NCI-H2029 (cell line): ENCODE measurements at regions not wholly inside any gene's neighbourhood (a gene's known extent, or its start where the extent isn't known, plus 50 kb on each side); places are given as distances from the start of the nearest gene placed in this dataset.

Experiments used
- DNase-seq: peaks from one replicate; lab custom pipeline; 2025; lab: John Stamatoyannopoulos, UW

DNA sequence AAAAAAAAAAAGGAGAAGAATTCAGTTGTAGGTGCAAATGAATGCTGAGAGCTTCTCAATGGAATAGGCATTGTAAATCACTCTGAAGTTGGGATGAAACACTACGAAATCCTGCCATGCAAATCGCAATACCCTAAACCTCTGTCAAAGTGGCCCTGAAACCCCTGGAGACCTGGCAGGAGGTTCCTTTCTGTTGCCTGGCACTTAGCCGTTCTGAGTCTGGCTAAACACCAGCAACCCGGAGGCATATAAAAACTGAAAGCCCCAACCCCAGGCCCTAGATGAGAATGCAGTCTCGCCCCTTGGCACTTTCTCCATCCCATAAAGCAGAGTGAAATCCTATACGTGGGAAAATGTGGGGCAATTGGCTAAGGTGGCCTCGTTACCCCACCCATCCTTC lies 151.5 kb upstream of the PARP11 start:
- DNase-seq: no peak

DNA sequence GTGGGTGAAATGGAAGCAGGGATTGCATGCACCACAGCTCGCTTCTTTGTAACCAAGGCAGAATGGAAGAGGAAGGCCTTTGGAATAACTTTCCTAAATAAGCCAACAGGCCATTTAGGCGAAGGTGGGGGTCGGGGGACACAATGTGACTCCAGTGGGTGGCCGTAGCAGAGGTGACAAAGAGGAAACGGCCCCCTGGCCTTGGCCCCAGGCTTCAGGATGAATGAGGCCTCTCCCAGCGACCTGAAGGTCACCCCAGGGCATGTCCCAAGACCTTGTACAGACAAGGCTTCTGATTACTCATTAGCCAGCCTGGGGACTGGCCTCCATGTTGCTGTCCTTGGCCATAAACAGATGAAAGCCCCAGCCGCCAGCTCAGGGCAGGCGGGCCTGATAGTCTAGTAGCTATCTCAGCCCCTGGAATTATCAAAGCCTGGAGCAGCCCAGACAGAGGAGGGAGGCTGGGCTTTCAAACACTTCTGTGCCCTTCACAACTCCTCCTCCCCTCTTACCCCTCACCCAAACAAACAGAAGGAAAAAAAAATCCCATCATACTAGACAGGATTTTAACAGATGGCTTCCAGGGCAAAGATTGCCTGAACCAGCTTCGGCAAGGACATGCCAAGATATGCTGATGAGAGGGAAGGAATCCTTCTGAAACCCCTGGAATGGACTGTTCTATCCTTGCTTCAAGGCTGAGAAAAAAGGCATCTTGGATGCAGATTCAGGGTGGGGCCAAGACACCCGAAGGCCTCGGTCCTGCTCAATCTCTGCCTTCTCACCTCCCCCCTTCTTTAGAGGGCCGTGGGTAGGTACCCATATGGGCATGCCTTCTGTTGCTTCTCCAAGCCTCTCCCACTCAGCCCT lies 142.3 kb upstream of the PARP11 start:
- DNase-seq: no peak

DNA sequence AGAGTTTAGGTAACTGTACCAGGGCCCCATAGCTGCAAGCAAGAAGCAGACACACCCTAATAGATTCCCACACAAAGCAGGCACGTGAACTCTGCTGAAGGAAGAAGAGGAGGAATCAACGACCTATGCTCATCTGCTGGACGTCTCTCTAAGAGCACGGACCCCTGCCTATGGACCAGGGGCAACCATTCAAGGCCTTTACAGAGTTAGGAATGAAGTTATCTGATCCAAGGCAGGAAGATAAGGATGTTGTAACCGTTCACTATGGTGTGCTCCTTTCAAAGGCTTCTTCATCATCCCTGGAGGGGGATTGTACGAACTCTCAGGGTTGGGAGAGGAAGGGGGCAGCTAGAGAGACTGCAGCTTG lies 141.6 kb upstream of the PARP11 start:
- DNase-seq: no peak

DNA sequence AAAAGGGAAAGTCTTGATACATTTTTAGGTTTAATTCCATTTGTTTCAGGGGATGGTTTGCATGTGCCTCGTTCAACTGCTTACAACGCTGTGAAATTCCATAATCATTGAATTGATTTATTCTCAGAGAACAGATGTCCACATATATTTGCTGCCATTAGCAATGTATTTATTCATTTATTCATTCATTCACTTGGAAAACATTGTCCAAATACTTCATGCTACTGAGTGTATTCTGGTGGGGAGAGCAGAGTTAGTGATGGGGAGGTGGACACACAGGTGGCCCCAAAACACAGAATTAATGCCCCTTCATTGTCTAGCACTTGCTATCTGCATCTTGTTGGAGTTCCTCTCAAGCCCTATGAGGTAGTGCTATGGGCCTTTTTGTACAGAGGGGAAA lies 141.2 kb upstream of the PARP11 start:
- no peak for DNase-seq

- no peak for DNase-seq
Measured at GRCh38 chr12:4012977-4013968, 140.1 kb upstream of the PARP11 start.

DNA sequence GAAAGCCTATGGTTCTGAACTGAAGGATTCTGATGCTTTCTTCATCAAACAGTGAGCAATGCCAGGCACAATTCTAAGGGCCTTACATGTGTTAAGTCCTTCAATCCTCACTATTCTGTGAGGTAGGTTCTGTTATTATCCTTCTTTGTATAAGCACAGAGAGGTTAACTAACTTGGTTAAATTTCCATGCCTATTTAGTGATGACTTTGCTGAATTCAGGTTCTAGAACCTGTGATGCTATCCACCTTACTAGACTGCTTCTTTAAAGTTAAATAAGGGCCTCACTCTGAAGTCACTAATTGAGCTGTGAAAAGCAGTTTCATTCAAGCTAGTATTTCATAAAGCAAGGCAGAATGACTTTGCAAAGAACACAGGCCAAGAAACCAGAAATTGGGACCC lies 138.9 kb upstream of the PARP11 start:
- DNase-seq: no peak

DNA sequence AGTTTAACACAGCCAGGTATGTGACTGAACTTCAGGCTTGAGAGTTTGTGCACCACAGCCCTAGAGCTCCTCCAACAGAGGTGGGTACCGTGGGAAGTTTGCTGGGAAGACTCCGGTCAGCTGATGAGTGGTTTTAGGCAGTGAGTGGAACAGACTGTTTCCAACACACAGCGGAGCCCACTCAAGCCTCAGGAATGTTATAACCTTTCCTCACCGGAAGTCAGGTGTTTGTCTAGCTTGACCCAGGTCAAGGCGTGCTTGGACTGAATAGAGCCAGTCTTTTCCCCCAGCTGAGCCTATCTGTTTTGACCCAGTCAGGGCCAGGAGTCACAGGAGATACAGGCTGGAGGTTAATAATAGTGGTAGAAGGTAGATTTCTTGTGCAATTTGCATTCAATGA lies 138.4 kb upstream of the PARP11 start:
- DNase-seq: no peak

DNA sequence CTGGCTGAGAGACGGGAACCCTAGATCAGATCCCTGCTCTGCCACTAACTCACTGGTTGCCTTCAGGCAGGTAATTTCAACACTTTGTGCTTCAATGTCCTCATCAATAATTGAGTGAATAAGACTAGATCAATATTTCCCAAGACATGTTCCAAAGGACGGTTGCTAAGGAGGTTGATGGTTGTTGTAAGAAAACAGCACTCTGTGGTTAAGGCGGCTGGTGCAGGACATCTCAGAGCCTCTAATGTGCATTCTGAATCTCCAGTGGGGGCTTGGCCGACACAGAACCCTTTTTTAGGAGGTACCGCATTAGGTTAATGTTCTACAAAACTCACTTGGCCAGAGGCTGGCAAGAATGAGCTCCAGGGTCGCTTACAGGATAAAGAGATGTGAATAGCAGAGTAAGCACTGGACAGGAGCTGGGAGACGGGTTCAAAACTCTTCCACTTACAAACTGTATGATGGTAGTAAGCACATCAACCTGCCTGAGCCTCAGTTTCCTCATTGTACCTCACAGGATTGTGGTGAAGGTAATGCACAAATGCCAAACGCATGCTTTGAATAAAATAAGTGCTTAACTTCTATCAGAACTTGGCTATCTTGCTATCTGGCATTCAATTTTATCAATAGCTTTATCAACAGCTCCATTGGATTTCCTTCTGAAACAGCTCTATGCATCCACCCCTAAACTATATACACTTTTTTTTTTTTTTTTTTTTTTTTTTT lies 136.9 kb upstream of the PARP11 start:
- DNase-seq: no peak

DNA sequence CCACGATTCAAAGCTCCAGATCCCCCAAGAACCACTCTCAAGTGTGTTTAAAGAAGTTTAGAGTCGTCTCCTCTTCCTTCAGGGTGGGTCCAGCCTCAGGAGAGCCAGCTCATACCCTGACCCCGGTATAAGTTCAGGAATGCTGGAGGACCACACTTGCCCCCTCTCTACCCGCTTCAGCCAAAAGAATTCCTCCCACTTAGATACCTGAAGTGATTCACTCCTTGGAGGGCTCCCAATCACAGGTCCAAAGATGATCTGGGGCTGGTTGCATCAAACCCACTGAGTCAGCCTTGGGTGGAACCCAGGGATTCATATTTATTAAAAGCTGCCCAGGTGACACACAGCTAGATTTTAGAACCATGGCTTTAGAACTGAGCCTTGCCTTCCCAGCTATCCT lies 133.5 kb upstream of the PARP11 start:
- no peak for DNase-seq

- DNase-seq: no peak
Measured at GRCh38 chr12:4005851-4006430, 132.7 kb upstream of the PARP11 start.

DNA sequence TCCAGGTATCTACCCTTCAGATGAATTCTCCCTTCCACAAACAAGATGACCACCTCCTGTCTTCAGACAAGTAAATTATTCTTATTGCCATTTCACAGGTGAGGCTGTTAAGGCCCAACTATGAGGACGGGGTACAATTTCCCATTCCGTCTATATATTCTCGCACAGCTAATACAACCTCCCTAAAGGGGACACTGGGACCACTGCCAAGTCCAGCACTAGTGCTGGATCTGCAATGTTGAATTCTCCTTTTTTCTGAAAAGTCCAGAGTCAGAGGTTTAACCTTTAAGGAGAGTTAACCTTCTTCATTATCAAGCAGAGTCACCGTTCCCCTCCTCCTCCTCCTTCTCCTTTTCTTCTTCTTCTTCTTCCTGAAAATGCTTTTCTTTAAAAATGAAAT lies 130.4 kb upstream of the PARP11 start:
- DNase-seq: no peak

DNA sequence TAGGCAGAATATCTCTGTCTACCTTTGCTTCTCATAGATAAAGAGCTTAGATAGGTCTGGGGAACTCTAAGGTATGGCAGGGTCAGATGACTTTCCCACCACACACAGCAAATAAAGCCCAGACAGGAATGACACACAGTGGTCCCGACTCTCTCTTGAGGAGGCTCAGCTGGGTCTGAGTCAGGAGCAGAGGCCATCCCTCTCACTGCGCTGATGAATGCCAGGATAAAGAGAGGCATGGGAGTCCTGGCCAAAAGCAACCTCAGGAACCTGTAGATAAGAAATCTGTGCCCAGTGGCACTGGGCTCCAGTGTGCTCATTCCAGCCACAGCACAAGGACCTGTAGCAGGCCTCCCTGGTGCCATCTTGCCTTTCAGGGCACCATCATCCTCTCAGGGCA lies 129.4 kb upstream of the PARP11 start:
- no peak for DNase-seq

- no peak for DNase-seq
Measured at GRCh38 chr12:4001841-4002240, 128.6 kb upstream of the PARP11 start.

DNA sequence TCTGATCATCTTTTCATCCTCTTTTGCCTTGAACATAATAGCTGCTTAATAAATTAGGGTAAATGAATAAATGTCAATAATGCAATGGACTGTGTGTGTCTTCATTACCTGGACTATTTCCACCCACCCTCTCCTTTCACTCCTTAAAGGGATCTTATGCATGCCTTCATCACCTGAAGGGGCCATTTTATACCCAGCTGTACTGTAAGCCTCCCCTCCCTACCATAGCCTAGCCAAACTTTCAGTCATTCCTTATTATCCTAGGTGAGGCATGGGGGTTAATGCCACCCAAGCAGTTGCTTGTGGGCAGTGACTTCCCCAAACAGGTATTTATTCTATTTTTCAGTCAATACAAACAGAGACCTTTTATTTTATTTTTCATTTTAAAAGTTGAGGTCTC lies 127.8 kb upstream of the PARP11 start:
- no peak for DNase-seq

- DNase-seq: no peak
Measured at GRCh38 chr12:3999904-4000303, 126.7 kb upstream of the PARP11 start.

GRCh38 chr12:3998968-3999792 lies 126.0 kb upstream of the PARP11 start:
- no peak for DNase-seq

GRCh38 chr12:3998397-3998796 lies 125.2 kb upstream of the PARP11 start:
- no peak for DNase-seq

- no peak for DNase-seq
Measured at GRCh38 chr12:3996322-3996721, 123.1 kb upstream of the PARP11 start.

DNA sequence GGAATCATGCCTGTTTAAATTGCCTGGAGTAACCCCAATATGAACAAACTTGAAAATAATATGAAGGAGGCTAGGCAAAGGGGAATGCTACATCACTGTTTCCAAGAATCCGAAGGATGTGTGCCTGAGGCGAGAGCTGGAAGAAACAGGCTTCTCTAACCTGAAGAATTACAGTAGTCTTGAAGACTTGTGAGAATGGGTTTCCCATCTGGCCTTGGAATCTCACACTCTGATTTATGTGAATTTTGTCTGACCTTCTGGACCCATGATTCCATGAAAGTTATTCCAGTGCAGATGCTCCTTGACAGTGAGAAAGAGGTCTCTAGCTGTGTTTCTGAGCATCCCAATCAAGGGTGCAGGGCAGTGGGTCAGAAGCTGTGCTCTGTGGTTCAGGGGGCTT lies 122.1 kb upstream of the PARP11 start:
- no peak for DNase-seq

- no peak for DNase-seq
Measured at GRCh38 chr12:3994500-3994899, 121.3 kb upstream of the PARP11 start.

DNA sequence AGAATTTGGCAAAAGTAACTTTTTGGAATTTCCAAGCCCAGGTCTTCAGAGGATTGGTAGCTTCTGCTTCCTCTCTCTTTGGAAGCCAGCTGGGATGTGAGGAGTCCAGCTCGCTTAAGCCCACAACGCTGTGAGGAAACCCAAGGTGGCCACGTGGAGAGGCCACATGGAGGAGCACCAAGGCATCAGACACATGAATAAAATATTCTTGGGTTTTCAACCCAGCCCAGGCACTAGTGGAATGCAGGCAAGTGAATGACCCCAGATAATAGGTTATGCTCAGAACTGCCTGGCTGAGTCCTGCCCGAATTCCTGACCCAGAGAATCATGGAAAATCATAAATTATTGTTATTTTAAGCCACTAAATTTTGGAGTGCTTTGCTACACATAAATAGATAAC lies 119.7 kb upstream of the PARP11 start:
- no peak for DNase-seq
